ENCODE measurements at regions not wholly inside any gene's neighbourhood (a gene's known extent, or its start where the extent isn't known, plus 50 kb on each side); places are given as distances from the start of the nearest gene placed in this dataset.

- TF ChIP-seq ATF7 (IDR thresholded peaks at IDR 0.05; ENCODE audit: low read depth) (no peak), IKZF1 (conservative IDR thresholded peaks at IDR 0.05) (no peak), ZNF24 (IDR thresholded peaks at IDR 0.05) (no peak), SMARCA5 (IDR thresholded peaks at IDR 0.05) (no peak), TAF1 (IDR thresholded peaks at IDR 0.05; ENCODE audit: borderline replicate concordance, low read depth, low read length) (no peak), RUNX3 (IDR thresholded peaks at IDR 0.05; ENCODE audit: low read length) (no peak), NFIC (IDR thresholded peaks at IDR 0.05; ENCODE audit: low read depth, low read length) (no peak), MAX (IDR thresholded peaks at IDR 0.05; ENCODE audit: low read depth, low read length) (no peak), RCOR1 (conservative IDR thresholded peaks at IDR 0.05; ENCODE audit: low read depth, low read length) (no peak), DPF2 (IDR thresholded peaks at IDR 0.05) (no peak)
- TF ChIP-seq, protein P1, sequence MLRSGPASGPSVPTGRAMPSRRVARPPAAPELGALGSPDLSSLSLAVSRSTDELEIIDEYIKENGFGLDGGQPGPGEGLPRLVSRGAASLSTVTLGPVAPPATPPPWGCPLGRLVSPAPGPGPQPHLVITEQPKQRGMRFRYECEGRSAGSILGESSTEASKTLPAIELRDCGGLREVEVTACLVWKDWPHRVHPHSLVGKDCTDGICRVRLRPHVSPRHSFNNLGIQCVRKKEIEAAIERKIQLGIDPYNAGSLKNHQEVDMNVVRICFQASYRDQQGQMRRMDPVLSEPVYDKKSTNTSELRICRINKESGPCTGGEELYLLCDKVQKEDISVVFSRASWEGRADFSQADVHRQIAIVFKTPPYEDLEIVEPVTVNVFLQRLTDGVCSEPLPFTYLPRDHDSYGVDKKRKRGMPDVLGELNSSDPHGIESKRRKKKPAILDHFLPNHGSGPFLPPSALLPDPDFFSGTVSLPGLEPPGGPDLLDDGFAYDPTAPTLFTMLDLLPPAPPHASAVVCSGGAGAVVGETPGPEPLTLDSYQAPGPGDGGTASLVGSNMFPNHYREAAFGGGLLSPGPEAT (IDR thresholded peaks at IDR 0.05; ENCODE audit: low read depth), result no peak
Observed at GRCh38 chr12:98022961-98023360, 492.4 kb upstream of the TMPO start (continued).

GRCh38 chr12:98037401-98038140 is 477.8 kb upstream of the TMPO start:
- RAD21 ChIA-PET (ENCODE audit: unreplicated experiment), result no interaction called here
- DNase-seq (ENCODE audit: low read depth, low spot score), result no peak
- 0% methylated on average over 2 of the region's 2 CpGs for WGBS (ENCODE audit: insufficient coverage, insufficient replicate concordance, low lambda C conversion rate, missing lambda C conversion rate)
- no TSS peak for BruUV-seq (replicated peaks)
- Histone ChIP-seq H3K36me3 (ENCODE audit: control insufficient read depth in 2 of 2, insufficient read depth in 2 of 2, low read length in 1 of 2) (no peaks in the 10 kb centered on the region), H3K9me3 (replicated peaks; ENCODE audit: control insufficient read depth, insufficient read depth, low read length) (no peaks in the 10 kb centered on the region), H3K27ac (ENCODE audit: control insufficient read depth, insufficient read depth) (no peak overlapping the region), H3K79me2 (ENCODE audit: control insufficient read depth, insufficient read depth, low read length) (no peaks in the 10 kb centered on the region), H3K4me1 (ENCODE audit: control insufficient read depth, insufficient read depth, low read length) (no peaks in the 10 kb centered on the region), H3K9ac (ENCODE audit: control insufficient read depth, insufficient read depth, low read length) (no peak overlapping the region), H4K20me1 (ENCODE audit: control insufficient read depth, insufficient read depth) (no peaks in the 10 kb centered on the region), H3K27me3 (replicated peaks in 1 of 2; ENCODE audit: control insufficient read depth in 2 of 2, insufficient read depth in 2 of 2, low read length in 1 of 2) (no peaks in the 10 kb centered on the region), H3K4me3 (no peak overlapping the region), H2AFZ (ENCODE audit: control insufficient read depth, low read depth, low read length) (no peak overlapping the region), H3K4me2 (ENCODE audit: control insufficient read depth, insufficient read depth) (no peak overlapping the region)
- FAIRE-seq, result no peak
- POLR2A ChIA-PET, result no interaction called here
- SMC1A ChIA-PET (ENCODE audit: uncharacterized antibody, unreplicated experiment), result interaction anchor here (0.6 to 1.1 kb wide), 2 partner anchors 25 to 1333 kb away, joined by 3 read pairs; no protein-coding TSS in a partner anchor
- CTCF ChIA-PET, result no interaction called here
- intact Hi-C loops (cut with micrococcal nuclease; ENCODE audit: unreplicated experiment) (no loop called here), in situ Hi-C loops (cut with MboI) (no loop called here)
- TF ChIP-seq, protein P2, sequence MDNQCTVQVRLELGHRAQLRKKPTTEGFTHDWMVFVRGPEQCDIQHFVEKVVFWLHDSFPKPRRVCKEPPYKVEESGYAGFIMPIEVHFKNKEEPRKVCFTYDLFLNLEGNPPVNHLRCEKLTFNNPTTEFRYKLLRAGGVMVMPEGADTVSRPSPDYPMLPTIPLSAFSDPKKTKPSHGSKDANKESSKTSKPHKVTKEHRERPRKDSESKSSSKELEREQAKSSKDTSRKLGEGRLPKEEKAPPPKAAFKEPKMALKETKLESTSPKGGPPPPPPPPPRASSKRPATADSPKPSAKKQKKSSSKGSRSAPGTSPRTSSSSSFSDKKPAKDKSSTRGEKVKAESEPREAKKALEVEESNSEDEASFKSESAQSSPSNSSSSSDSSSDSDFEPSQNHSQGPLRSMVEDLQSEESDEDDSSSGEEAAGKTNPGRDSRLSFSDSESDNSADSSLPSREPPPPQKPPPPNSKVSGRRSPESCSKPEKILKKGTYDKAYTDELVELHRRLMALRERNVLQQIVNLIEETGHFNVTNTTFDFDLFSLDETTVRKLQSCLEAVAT (IDR thresholded peaks at IDR 0.05), result no peak
- no peak for TF ChIP-seq NR2C2 (IDR thresholded peaks at IDR 0.05; ENCODE audit: borderline replicate concordance, control insufficient read depth, insufficient read length, low read depth)
- TF ChIP-seq ESRRA (IDR thresholded peaks at IDR 0.05; ENCODE audit: low read length), result no peak
- TF ChIP-seq NFXL1 (IDR thresholded peaks at IDR 0.05; ENCODE audit: borderline replicate concordance), result no peak
- no peak for TF ChIP-seq TCF7 (IDR thresholded peaks at IDR 0.05; ENCODE audit: borderline replicate concordance)
- ATAC-seq, result no peak
